ENCODE measurements at regions not wholly inside any gene's neighbourhood (a gene's known extent, or its start where the extent isn't known, plus 50 kb on each side); places are given as distances from the start of the nearest gene placed in this dataset.

DNA sequence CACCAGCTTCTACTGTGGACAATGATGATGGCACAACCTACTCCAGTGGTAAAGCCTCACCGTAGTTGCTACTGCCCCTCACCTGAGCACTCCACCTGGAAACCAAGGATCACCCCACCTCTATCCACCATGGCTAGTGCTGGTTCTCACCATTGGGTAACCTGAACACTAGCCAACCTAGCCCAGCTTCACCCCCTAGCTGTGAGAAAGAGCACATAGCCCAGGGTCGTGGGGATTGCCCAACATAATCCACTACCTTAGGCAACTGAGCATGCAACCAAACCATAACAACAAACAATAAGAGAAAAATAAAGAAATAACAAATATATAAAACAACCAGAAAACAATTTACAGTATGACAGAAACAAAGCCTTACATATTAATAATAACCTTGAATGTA lies 560.1 kb downstream of the DIAPH3 start:
- DNase-seq, result no peak

DNA sequence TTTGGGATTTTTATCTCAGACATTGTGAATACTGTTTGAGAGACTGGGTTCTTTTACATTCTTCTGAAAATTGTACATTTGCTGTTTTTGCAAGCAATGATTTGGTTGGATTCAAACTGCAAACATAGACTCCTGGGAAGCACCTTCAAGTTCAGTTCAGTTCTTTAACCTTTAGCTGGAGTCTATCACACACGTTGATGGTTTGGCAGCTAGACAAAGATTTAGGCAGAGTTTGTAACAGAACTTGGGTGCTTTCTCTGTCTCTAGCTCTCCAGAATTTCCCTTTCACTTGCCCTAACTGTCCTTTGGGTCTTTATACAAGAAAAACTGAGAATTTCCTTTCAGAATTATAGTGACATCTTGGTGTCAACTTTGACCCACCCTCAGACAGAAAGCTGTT lies 556.6 kb downstream of the DIAPH3 start:
- no peak for DNase-seq

DNA sequence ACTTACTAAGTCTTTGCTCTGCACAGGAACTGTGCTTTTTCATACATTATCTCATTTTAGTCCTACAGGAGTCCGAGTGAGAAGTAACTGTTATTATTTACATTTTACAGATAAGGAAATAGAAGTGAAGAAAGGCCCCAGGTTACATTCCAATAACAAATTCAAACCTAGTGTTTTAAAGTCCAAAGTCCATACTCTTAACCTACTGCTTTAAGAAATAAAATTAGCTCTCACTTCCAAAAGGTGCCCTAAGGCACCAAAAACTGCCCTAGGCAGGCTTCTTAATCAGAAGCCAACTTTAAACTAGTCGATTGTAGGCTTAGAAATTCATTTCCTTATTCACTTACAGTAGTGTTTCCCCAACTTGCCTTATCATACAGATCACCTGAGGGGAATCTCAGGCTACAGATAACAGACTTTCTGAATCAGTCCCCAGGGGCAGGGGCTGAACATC lies 555.9 kb downstream of the DIAPH3 start:
- no peak for DNase-seq

DNA sequence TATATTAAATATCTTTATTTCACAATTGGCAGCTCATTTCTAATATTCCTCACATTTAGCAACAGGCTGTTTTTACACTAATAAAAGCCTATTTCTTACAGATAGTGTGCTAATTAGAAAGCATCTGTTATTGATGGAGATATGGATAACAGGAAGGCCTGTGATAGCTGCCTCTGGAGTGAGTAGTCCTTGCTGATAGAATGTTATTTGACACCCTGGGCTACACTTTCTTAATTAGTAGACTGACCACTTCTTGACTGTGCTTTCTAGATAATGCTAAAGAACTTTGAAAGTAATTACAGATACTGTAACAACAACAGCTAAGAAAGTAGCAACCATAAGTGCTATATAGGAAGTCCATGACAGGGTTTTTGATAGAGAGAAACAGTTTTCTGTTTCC lies 554.3 kb downstream of the DIAPH3 start:
- no peak for DNase-seq
